Iris pigment epithelial cell (primary cell): ENCODE measurements at regions not wholly inside any gene's neighbourhood (a gene's known extent, or its start where the extent isn't known, plus 50 kb on each side); places are given as distances from the start of the nearest gene placed in this dataset.

Experiments used
- DNase-seq: peaks from one replicate; pipeline ENCODE4 v3.0.0-alpha.2; 2011; ENCODE audit warnings: low read depth

DNA sequence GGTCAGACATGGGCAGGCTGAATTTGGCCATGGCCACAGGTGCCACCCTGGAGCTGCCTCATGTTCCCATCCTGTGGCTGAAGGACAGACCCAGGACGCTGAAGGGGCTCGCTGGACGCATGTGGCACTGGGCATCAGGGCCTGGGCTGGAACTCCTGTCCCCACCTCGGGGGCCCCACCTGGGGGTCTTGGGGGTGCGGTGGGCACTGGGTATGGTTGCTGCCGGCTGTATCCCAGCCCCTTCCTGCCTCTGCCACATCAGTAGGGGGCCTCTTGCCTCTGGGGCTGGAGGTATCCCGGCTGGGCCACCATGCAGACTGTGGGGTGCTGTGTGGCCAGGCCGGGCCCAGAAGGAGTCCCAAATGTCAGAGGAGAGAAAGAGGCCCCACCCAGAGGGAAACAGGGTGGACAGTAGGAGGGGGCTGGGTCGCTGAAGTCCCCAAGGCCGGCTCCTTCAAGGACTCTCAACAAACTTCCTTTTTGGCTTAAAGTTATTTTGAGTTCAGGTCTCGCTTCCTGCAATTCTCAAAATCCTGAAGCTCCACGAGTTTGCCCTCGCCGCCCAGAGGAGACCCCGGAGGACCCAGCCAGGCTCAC lies 78.7 kb downstream of the SIK1 start:
- DNase-seq = no peak

DNA sequence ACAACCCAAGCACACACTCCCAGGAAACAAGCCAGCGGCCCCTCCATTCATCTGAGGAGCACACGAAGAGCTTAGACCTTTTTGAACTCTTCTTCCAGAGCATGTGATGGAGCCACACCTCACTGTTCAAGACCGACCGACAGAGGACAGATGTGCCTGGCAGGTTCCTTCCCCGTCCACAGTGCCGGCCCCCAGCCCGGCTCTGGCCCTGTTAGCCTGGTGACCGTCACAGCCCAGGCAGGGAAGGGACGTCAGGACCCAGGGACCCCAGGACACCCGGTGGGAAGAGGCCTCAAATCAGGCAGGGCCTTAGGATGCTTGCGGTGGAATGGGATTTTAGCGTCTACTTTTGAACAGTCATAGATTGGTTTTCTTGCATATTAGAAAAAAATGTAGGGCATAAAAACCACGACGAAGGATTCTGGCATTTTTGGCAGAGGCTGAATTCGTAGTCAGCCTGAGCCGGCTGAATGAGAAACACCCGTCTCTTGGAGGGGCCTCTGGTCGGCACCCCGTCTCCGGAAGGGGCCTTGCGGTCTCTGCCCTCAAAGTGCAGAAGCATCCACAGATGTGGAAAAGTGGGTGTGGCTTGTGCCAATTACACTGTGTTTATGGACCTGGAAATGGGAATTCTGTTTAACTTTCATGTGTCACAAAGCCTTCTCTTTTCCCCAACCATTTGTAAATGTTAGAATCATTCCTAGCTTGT lies 79.3 kb downstream of the SIK1 start:
- DNase-seq = no peak

DNA sequence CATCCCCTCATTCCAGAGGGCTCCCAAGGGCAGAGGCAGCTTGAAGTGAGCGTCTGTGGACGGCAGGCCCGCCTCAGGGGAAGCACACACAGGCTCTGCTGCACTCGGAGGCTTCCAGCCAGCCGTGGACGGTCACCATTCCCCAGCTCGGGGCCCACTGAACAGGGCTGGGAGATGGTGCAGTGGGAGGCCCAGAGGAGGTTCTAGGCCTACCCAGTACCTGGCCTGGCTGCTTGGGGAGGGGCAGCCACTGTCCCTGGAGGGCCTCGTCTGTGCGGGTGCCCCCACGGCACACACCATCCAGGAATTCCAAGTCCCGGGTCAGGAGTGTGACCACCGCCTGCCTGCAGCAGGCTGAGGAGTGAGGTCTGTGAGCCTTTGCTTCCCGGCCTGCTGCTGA lies 80.4 kb downstream of the SIK1 start:
- no peak for DNase-seq

DNA sequence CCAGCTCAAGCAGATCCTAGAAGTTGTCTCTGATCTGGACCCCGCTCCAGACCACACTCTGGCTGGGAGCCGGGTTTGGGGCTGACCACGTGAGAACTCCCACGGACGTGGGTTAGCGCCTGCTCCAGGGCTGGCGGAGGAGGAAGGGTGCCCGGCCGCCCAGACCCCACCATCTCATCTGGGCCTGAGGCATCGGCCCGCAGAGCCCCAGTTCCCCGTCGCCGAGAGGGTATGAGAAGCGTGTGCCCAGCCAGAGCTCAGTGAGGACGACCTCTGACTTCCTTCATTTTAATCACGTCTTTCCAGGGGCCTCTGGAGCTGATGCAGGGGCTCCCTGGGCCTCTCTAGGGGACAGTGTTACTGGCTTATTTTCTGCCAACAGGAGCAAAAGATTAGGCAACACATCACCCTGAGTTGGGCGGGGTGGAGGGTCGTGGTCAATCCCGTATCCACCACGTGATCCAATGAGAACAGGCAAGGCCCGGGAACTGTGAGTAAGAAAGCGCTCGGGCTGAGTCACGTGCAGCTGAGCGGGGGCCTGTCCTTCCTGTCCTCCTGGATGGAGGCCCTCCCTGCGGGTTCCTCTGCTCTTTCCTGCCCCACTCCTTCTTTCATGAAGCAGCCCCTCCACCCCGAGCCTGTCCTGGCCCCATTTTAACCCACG lies 81.1 kb downstream of the SIK1 start:
- DNase-seq = peak; percentile 90

DNA sequence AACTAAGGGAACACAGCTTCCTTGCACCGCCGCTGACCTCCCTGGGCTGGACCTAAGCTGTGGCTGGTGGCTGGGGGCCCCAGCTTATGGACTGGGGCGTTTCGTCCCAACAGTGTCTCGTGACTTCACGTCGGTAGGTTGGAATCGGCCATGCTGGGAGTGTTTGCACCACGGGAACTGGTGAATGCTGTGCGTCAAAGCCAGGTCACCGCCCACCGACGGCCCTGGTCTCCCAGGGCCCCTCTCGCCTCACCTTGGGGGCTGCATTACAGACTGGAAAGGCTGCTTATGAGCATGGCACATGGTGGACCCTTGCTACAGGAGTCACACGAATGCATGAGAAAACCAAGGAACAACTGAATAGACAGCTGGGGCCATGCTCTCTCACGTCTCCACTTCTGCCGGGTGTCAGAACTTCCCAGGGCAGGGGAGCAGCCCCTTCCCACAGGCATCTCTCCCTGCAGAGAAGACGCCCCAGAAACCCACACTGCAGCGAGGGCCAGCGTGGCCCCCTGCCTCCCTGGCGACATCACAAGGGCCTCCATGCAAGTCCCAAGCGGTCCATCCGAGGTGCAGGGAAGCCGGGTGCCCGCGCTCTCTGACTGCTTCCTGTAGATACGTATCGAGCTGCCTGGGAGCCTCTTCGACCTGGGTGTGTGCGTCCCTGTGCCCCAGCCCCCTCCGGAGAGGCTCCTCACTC lies 81.7 kb downstream of the SIK1 start:
- no peak for DNase-seq

DNA sequence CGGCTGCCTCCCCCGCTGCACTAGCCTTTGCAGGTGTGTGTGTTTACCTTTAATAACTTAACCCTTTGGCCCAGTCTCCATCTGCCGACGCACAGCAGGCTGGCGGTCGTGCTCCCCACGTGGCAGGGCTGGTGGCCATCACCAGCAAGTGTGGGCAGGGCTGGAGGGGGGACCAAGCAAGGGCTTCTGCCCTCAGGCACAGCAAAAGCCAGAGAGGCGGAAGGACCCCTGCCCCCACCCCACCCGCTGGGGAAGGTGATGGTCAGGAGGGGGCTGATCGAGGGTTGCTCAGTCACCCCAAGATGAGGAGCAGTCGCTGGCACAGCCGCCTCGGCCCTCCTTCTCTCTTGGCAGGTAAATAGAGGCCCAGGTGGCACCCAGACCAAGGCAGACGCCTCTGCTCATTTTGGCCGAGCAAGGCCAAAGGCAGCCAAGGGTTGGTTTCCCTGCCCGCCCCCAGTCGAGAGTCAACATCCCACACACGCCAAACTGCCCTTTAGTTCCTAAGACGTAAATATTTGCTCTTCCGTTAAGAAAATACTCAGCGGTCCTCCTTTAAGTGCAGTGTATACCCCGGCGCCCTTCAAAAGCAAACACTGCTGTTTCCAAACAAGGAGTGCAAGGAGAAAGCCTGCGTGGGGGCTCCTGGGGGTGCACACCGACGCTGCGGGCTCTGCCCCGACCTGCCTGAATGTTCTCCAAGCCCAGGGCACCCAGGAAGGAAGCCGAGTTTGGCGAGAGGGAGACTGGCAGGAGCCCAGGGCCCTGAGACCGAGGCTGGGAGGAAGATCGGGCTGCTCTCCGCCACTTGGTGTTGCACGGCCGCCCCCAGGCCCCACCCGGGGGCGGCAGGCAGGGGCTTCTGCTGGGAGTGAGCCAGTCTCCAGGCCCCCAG lies 82.7 kb downstream of the SIK1 start:
- DNase-seq = no peak

DNA sequence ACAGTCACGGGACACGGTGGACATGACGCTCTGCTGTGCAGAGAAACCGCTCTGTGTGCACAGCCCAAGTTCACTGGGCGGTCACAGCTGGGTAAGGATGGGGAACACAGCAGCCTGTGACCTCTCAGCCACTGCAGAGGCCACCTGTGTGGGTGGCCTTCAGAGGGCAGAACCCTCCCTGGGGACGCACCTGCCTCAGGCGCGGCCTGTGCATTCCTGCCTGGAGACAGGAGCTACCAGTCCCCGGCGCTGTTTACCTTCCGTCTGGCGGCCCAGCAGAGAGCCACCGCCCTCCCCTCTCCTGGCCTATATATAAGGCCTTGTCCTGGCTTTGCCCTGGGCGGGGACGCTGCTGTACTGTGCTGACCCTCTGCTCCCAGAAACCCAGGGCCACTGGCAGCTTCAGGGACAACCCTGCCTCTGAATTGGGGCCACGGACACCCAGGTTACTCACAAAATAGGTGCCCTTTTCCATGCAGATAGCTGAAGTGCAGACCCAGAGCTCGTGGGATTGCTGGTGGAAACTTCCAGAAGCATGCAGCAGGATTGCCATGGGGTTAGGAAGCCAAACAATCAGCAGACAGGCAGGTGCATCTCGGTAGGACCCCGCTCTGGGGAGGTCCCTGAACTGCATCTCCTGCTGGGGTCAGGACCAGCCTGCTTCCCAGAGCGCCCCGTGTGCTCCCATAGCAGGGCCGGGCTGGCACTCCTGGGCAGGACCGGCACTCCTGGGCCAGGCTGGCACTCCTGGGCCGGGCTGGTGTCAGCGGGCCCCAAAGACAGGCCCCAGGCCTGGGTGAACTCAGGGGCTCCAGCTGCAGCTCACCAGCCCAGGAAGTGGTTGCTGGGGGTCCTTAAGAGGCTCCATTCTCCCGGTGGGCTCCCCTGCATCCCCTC lies 83.6 kb downstream of the SIK1 start:
- DNase-seq = no peak

DNA sequence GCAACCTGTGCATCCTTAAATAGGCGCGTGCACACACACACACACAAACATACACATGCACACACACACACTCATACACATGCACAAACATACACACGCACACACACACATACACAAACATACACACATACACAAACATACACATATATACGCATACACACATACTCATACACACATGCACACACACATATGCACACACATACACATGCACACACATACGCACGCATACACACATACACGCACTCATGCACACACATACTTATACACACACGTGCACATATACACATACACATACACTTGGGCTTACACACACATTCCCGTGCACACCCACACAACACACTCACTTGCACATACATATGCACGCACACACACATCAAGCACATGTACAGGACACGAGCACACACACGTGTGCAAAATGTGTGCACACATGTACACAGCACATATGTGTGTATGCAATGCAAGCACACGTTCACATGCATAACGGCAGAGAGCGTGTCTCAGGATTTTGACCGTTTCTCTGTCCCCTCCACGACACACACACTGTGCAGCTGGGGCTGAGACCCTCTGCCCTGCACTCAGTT lies 84.5 kb downstream of the SIK1 start:
- DNase-seq = no peak

DNA sequence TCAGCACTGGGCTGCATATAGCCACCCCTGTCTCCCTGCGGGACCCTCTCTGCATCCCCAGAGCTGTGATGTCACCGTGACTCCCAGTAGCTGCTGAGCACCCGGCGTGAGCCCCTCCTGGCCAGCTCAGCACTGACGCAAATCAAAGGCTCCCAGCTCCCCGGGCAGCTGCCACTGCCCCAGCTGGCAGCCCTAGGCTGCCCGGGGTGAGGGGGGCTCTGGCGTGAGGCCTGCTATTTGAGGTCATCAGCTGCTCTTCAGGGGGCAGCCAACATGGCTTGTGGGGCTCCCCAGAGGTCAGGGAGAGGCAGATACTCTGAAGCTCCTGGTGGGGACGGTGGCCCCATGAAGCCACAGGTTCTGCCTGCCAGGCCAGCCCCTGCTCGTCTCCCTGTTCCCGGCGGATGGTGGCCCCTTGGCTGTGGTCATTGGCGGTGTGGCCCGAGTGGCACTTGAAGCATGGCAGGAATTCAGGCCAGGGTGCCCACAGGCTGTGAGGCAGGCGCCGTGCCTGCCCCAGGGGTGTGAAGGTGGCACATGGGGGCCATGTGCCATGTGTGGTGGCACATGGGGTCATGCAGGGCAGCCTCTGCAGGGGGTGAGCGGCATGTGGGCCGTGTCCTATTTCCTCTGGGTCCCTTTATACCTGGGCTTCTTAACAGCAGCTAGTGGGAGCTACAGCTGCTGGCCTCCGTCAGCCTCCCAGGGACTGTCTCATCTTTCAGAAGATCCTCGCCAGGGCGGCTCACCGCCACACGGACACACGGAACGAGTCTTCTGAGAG lies 85.4 kb downstream of the SIK1 start:
- DNase-seq = no peak

DNA sequence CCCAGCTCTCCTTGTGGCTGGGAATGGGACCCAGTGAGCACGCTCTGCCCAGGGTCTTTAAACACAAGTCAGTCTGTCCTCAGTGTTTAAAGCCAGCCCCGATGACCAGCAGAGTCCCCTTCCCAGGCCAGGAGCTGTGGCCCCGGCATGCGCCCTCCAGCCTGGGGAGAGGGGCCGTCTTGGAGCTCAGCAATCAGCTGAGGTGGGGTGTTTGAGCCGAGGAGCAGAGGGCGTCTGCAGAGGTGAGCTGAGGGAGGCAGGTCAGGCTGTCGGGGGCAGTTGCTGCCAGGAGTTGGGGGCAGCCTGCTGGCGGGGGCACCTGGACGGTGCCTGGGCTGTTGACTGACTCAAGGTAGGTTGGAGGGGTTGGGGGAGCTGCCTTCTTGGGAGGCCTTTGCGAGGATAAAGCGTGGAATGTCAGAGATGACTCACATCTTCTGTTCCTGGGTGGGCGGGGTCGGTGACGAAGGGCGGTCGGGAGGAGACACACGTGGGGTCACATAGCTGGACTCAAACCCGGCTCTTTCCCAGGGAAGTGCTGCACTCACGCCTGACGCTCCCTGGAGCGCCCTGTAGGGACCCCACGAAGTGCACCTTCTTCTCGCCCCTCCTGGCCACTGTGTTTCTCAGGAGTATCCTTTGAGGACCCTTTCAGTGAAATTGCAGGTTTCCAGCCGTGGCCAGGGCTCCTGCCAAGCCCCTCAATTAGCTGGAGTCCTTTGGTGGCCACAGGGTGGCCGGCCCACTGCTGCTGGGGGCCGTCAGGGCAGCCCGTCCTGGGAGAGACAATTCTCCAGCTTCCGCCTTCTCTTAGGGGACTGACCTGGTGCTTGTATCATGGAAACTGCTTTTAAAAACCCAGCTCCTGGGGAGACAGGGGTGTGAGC lies 86.2 kb downstream of the SIK1 start:
- peak; percentile 90 for DNase-seq

DNA sequence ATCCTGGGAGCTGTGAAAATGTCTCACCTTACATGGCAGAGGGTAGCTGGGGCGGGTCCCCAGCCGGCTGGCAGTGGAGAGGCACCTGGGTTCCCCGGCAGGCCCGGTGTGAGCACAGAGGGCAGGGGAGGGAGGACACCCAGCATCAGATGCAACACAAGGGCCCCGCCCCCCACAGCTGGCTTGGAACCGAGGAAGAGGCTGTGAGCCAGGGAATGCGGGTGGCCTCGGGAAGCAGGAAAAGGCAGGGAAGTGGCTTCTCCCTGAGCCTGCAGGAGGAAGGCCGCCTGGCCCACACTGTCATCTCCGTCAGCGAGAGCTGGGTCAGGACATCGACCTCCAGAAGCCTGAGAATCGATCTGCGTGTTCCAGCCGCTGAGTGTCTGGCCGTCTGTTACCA lies 87.3 kb downstream of the SIK1 start:
- no peak for DNase-seq

DNA sequence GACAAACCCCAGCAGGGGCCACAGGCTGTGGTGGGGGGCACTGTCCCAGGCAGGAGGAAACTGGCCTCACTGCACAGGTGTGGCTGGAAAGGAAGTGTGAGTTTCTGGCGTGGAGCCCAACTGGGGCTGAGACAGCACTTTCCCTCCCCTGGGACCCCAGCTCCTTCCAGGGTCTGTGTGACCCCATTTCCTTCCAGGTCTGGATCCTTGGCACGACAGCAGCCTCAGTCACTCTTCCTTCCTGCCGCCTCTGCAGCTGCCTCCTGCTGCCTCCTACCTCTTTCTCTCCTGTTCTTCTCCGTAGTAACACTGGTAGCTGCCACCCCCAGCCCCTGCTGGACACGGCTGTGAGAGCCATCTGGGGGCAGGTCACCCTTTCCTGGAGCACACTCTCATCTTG lies 88.0 kb downstream of the SIK1 start:
- no peak for DNase-seq

DNA sequence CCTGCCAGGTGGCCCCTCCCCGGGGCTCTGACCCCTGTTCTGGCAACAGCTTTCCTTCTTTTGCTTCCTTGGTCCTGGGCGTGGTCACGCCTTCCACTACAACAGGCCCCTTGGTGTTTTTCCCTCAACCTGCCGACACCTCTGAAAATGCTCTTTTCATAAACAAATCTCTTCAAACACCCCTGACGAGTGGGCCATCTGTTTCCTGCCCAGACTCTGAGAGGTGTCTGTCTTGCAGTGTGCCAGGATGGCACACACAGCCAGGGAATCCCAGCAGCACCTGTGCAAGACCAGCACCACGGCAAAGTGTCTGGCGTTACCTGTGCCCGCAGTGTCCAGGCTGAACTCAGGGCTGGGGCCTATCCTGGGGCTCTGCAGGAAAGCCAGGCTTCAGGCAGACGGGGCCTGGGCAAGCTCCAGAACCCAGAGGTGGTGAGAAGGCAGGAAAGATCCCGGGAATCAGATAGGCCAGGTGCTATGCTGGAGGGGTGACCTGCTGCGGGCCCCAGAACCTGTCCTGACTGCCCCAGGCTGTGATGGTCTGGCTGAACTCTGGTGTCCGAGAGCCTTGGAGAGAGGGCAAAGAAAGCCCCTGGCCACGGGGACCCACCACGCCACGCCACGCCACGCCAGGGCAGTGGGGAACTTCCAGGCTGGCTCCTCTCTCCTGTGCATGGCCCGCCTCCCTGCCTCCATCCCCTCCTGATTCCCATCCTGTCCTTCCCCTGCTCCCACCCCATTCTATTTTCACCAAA lies 88.9 kb downstream of the SIK1 start:
- DNase-seq = no peak

DNA sequence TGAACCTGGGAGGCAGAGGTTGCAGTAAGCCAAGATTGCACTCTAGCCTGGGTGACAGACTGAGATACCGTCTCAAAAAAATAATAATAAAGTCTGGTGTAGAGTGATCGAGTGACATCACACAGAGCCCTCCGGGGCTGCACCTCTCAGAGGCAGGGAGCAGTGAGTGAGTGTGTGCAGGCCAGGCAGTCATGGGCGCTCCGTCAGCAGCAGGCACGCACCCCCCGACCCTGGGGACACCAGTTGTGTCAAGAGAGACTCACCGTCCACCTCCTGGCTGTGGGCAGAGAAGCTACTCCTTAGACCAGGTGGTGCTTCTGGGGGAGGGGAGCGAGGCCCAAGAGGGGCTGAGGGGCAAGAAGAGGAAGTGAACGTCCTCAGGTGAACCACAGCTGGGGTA lies 91.8 kb downstream of the SIK1 start:
- DNase-seq = no peak

DNA sequence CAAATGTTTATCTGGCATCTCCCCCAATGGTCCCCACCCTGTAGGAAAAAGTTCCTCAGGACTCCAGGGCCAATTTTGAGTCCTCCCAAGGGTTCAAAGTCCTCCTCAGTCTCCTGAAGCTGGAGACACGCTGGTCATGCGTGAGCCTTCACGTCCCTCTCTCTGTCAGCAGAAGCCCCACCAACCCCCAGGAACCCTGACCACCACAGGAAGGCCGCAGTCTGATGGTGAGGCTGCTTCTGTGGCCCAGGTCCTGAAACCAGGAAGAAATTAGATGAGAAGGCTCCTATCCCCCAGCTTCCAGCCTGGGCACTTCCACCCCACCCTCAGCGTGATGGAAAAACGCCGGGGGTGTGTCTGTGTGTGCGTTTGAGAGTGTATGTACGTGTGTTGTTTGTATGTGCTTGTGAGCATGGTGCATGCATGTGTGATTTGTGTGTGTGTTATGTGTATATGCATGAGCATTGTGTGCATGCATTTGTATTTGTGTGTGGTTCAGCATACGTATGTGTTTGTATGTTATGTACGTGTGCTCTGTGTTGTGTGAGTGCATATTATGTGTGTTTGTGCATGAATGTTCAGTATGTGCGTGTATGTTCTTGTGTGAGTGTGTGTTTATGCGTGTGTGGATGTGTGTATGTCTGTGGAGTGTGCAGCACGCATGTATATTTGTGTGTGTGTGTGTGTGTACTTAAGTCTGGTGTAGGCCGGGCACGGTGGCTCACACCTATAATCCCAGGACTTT lies 92.5 kb downstream of the SIK1 start:
- DNase-seq = no peak

DNA sequence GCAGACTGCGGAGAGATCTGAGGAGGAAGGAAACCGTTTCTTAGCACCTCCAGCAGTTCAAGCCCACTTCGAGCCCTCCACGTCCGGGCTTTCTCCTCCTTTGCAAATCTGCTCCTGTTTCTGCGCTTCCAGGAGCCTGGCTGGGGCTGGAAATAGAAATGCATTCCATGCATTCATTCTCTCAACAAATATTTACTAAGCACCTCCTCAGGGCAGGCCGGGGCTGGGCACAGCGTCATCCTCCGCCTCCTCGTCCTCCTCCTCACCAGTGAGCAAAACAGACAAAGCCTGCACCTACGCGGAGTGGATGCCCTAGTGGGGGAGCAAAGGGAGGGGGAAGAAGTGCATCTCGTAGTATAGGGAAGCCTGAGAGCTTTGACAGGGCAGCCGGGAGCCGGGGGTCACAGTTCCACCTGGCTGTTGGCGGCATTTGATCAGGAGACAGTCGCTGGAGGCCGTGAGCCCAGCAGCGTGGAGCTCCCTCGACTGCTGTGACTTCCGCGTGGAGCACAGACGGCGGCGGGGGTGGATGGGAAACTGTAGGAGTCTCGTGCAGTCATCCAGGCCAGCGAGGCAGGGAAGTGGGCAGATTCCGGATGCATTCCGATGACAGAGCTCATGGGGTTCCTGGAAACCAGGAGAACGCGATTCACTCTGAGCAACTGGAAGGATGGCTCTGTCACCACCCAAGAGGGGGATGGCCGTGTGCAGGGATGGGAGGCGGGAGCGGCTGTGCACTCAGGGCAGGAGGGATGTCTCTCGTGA lies 93.5 kb downstream of the SIK1 start:
- peak; percentile 84 for DNase-seq
